RWPE2 (cell line): ENCODE measurements at regions not wholly inside any gene's neighbourhood (a gene's known extent, or its start where the extent isn't known, plus 50 kb on each side); places are given as distances from the start of the nearest gene placed in this dataset.

Source experiments
- ATAC-seq: fragments of 200-7000 bp; cut with Tn5 transposase; 3 replicates; pipeline ENCODE4 v1.9.1; 2021; ENCODE audit warnings: low read depth
- DNase-seq: peaks from one replicate; pipeline ENCODE4 v3.0.0-alpha.2; 2020; ENCODE audit warnings: low spot score
- H3K27ac ChIP-seq: fragments of 450-650 bp; 2 replicates; pipeline ENCODE4 v1.5.1; 2017; ENCODE audit warnings: mild to moderate bottlenecking; ENCODE audit not compliant: poor library complexity, severe bottlenecking
- H3K27me3 ChIP-seq: fragments of 250-450 bp; sonication (Bioruptor Pico); 2 replicates; pipeline ENCODE4 v1.5.1; 2021; ENCODE audit warnings: mild to moderate bottlenecking, moderate library complexity; ENCODE audit not compliant: insufficient read depth, poor library complexity, severe bottlenecking
- H3K36me3 ChIP-seq: fragments of 250-450 bp; sonication (Bioruptor Pico); 2 replicates; pipeline ENCODE4 v1.5.1; 2020; ENCODE audit warnings: low read depth, mild to moderate bottlenecking, moderate library complexity
- H3K4me1 ChIP-seq: fragments of 250-450 bp; sonication (Bioruptor Pico); 2 replicates; pipeline ENCODE4 v1.5.1; 2021; ENCODE audit warnings: mild to moderate bottlenecking, moderate library complexity; ENCODE audit not compliant: insufficient read depth, poor library complexity, severe bottlenecking
- H3K4me3 ChIP-seq: fragments of 250-450 bp; sonication (Bioruptor Pico); 2 replicates; pipeline ENCODE4 v1.5.1; 2021; ENCODE audit warnings: mild to moderate bottlenecking, moderate library complexity; ENCODE audit not compliant: severe bottlenecking
- H3K9me3 ChIP-seq: fragments of 250-450 bp; sonication (Bioruptor Pico); 2 replicates; pipeline ENCODE4 v1.5.1; 2021; ENCODE audit warnings: mild to moderate bottlenecking, moderate library complexity; ENCODE audit not compliant: severe bottlenecking
- CTCF ChIP-seq: fragments of 450-650 bp; IDR thresholded peaks from one replicate; pipeline ENCODE4 v1.5.1; 2017; ENCODE audit warnings: mild to moderate bottlenecking, moderate library complexity; ENCODE audit not compliant: poor library complexity, severe bottlenecking

DNA sequence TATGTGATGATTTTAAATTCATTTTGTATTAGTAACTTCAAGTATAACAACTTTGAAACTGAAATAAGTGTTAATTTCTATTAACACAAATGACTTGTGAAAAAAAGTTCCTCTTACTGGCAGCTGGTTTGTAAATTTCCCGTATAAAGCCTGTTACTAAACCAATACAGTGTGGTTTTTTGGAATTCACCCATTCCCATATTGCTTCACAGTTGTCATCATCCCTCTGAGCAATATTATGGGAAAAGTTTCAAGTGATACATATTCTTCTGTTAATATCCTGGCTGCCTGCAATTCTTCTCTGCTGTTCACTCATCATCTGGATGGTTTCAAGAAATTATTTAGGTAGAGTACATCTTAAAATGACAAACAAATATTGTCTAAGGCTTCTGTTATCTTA lies 1185.1 kb upstream of the C9orf72 start:
- no peaks in the 10 kb centered on the region for H3K27me3 ChIP-seq
- no peak for DNase-seq
- no peaks in the 10 kb centered on the region for H3K4me1 ChIP-seq
- H3K27ac ChIP-seq = no peak overlapping the region
- no peak for TF ChIP-seq CTCF
- ATAC-seq = no peak
- no peak overlapping the region for H3K4me3 ChIP-seq
- H3K36me3 ChIP-seq = no peaks in the 10 kb centered on the region
- H3K9me3 ChIP-seq = no peaks in the 10 kb centered on the region

DNA sequence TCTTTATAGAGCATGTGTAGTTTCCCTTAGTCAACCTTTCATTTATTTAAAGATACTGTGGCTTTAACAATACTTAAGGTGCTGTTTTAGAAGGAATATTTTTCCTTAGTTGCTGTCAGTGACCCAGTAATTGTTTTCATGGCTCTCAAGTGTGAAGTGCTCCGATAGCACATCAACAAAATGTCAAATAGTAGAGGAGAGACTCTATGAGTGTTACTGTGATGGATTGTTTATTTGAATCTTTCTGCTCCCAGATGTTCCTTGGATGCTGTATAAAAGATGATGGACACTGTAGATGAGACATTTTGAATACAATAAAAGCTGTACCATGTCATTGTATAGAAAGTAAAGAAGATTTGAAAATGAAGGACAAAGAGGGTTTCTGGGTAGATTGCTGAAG lies 1185.7 kb upstream of the C9orf72 start:
- no peak for TF ChIP-seq CTCF

DNA sequence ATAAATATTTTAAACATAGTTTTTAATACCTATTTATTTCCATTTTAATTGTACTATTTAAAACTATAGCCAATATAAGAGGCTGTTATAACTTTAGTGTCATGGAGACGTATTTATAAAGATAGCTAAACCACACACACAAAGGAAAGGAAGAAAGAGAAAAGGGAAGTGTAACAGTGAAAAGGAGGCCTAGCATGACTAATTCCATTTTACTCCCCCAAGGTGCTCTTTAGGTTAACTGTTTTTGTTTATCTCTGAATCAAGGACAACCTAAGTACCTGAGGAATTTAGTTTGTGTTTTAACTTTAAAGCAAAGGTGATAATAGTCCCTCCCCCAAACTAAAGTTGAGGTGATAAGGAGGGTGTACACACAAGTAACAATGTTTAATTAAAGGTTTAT lies 1188.9 kb upstream of the C9orf72 start:
- H3K36me3 ChIP-seq = no peaks in the 10 kb centered on the region
- no peak overlapping the region for H3K27ac ChIP-seq
- no peaks in the 10 kb centered on the region for H3K27me3 ChIP-seq
- ATAC-seq = no peak
- no peaks in the 10 kb centered on the region for H3K9me3 ChIP-seq
- no peak for DNase-seq
- no peaks in the 10 kb centered on the region for H3K4me1 ChIP-seq
- no peak for TF ChIP-seq CTCF
- no peak overlapping the region for H3K4me3 ChIP-seq

More for the DNA sequence above, 1185.7 kb upstream of the C9orf72 start:
- ATAC-seq (no peak), DNase-seq (no peak)
- Histone ChIP-seq H3K4me1 (no peaks in the 10 kb centered on the region), H3K9me3 (no peaks in the 10 kb centered on the region), H3K27me3 (no peaks in the 10 kb centered on the region), H3K36me3 (no peaks in the 10 kb centered on the region), H3K4me3 (no peak overlapping the region), H3K27ac (no peak overlapping the region)

- Histone ChIP-seq H3K4me3 (no peak overlapping the region), H3K27ac (no peak overlapping the region), H3K36me3 (no peaks in the 10 kb centered on the region), H3K27me3 (no peaks in the 10 kb centered on the region), H3K9me3 (no peaks in the 10 kb centered on the region), H3K4me1 (no peaks in the 10 kb centered on the region)
- no peak for ATAC-seq
- no peak for TF ChIP-seq CTCF
- no peak for DNase-seq
Observed at GRCh38 chr9:28764532-28764931, 1191.3 kb upstream of the C9orf72 start.

GRCh38 chr9:28770226-28770625 lies 1196.9 kb upstream of the C9orf72 start:
- Histone ChIP-seq H3K4me3 (no peak overlapping the region), H3K36me3 (no peaks in the 10 kb centered on the region), H3K27me3 (no peaks in the 10 kb centered on the region), H3K9me3 (no peaks in the 10 kb centered on the region), H3K27ac (no peak overlapping the region), H3K4me1 (no peaks in the 10 kb centered on the region)
- TF ChIP-seq CTCF = no peak
- no peak for ATAC-seq
- DNase-seq = no peak
